Ishikawa (cell line): ENCODE measurements at regions not wholly inside any gene's neighbourhood (a gene's known extent, or its start where the extent isn't known, plus 50 kb on each side); places are given as distances from the start of the nearest gene placed in this dataset.

ENCODE experiments used
- CREB1 ChIP-seq: IDR thresholded peaks from 2 replicates; pipeline ENCODE4 v1.6.1; 2012; ENCODE audit warnings: low read depth
- FOXM1 ChIP-seq: IDR thresholded peaks from 2 replicates; pipeline ENCODE4 v1.6.1; 2012; ENCODE audit warnings: low read depth, borderline replicate concordance
- NFIC ChIP-seq: IDR thresholded peaks from 2 replicates; pipeline ENCODE4 v1.6.1; 2012
- RAD21 ChIP-seq: IDR thresholded peaks from 2 replicates; pipeline ENCODE4 v1.6.1; 2012; ENCODE audit warnings: low read depth
- YY1 ChIP-seq: IDR thresholded peaks from 2 replicates; pipeline ENCODE4 v1.6.1; 2012; ENCODE audit warnings: low read depth
- TF ChIP-seq, protein P1 (sequence below): IDR thresholded peaks from 2 replicates; pipeline ENCODE4 v1.6.1; 2012
- TF ChIP-seq, protein P2 (sequence below): IDR thresholded peaks from 2 replicates; pipeline ENCODE4 v1.6.1; 2012

DNA sequence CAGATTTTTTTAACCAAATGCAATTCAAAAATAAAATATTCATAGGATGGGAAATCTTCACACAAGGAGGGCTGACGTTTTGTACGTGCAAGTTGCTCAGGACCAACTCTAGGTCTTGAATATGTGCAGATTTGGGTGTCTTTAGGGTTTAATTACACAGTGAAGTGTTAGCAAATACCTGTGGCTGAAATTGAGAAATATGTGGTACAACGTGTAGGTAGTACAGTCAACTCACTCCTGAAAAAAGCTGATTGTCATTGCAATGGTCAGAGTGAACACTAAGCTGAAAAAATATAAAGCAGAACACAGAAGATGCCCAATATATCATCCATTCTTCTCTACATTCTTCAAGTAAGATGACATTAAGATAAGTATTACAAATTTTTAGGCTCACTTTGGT lies 314.3 kb downstream of the SLITRK1 start:
- TF ChIP-seq NFIC (no peak), YY1 (no peak), RAD21 (no peak), CREB1 (no peak), FOXM1 (no peak)
- TF ChIP-seq, protein P1, sequence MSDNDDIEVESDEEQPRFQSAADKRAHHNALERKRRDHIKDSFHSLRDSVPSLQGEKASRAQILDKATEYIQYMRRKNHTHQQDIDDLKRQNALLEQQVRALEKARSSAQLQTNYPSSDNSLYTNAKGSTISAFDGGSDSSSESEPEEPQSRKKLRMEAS, result no peak
- TF ChIP-seq, protein P2, sequence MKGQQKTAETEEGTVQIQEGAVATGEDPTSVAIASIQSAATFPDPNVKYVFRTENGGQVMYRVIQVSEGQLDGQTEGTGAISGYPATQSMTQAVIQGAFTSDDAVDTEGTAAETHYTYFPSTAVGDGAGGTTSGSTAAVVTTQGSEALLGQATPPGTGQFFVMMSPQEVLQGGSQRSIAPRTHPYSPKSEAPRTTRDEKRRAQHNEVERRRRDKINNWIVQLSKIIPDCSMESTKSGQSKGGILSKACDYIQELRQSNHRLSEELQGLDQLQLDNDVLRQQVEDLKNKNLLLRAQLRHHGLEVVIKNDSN, result no peak
